ENCODE measurements at regions not wholly inside any gene's neighbourhood (a gene's known extent, or its start where the extent isn't known, plus 50 kb on each side); places are given as distances from the start of the nearest gene placed in this dataset.

DNA sequence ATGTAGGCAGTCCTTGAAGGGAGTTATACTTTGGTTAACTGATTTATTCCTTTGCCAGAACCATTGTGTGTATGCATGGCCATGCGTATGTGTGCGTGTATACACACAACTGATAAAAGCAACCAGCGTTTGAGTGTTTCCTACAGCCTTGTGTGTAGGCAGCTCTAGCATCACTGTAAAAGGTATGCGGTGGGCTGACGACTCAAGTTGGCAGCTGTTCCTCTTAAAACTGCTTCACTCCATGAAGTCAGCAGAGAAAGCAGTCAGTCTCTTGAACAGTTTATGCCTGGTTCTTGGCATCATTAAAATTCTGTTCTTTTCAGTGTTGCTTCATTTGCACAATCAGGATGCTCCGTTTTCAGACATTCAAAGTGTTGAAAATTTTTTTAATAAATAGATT, 103.5 kb upstream of the FRMPD4 start:
- H3K27me3 ChIP-seq, result no peaks in the 10 kb centered on the region
- intact Hi-C loops (cut with DNase I; ENCODE audit: low total_unique reads) (no loop called here), in situ Hi-C loops (cut with MboI; ENCODE audit: low pct_ligation_motif_present in 1 of 4, low pct_unique_long_range_greater_than_20kb in 1 of 4, low sequenced_read_pairs in 3 of 4) (no loop called here)
- no peak for DNase-seq
- H3K36me3 ChIP-seq, result no peaks in the 10 kb centered on the region
- H3K9me3 ChIP-seq, result no peaks in the 10 kb centered on the region
- no peak overlapping the region for H3K4me3 ChIP-seq
- 81% methylated on average over 6 of the region's 6 CpGs; no CpG with 5 or more reads in 1 of the 2 donors for WGBS, 2 donors (ENCODE audit: low coverage in 1 of 2)
- TF ChIP-seq POLR2AphosphoS5 (IDR thresholded peaks at IDR 0.05) (no peak), POLR2A (IDR thresholded peaks at IDR 0.05) (no peak), EP300 (IDR thresholded peaks at IDR 0.05; ENCODE audit: low read depth) (no peak)
- TF ChIP-seq, protein P1, sequence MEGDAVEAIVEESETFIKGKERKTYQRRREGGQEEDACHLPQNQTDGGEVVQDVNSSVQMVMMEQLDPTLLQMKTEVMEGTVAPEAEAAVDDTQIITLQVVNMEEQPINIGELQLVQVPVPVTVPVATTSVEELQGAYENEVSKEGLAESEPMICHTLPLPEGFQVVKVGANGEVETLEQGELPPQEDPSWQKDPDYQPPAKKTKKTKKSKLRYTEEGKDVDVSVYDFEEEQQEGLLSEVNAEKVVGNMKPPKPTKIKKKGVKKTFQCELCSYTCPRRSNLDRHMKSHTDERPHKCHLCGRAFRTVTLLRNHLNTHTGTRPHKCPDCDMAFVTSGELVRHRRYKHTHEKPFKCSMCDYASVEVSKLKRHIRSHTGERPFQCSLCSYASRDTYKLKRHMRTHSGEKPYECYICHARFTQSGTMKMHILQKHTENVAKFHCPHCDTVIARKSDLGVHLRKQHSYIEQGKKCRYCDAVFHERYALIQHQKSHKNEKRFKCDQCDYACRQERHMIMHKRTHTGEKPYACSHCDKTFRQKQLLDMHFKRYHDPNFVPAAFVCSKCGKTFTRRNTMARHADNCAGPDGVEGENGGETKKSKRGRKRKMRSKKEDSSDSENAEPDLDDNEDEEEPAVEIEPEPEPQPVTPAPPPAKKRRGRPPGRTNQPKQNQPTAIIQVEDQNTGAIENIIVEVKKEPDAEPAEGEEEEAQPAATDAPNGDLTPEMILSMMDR (IDR thresholded peaks at IDR 0.05), result no peak
- H3K4me1 ChIP-seq, result no peaks in the 10 kb centered on the region
- H3K27ac ChIP-seq, result no peak overlapping the region

DNA sequence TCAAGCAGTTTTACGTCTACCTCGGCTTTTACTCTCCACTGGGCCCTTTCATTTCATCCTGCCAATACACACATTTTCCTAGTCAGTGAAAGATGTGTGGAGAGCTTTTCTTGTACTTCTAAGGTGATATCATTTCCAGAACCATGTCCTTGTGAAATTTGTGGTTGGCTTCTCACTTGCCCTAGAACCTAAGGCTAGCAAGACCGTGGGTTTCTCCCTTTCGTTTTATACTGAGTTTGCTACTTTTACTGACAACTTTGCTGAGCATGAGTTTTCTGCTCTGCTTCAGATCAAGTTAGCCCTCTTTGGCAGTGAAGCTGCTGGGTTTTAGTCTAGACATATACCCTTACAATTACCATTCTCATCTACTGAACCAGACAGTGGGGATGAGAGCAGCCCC, 95.7 kb upstream of the FRMPD4 start:
- no peak for TF ChIP-seq POLR2AphosphoS5 (IDR thresholded peaks at IDR 0.05)
- TF ChIP-seq EP300 (IDR thresholded peaks at IDR 0.05; ENCODE audit: low read depth), result no peak
- no peak for TF ChIP-seq POLR2A (IDR thresholded peaks at IDR 0.05)
- TF ChIP-seq, protein P1 (IDR thresholded peaks at IDR 0.05), result no peak
- Histone ChIP-seq H3K27me3 (no peaks in the 10 kb centered on the region), H3K36me3 (no peaks in the 10 kb centered on the region), H3K9me3 (no peaks in the 10 kb centered on the region), H3K27ac (no peak overlapping the region), H3K4me1 (no peaks in the 10 kb centered on the region), H3K4me3 (no peak overlapping the region)
- 77% methylated on average over 4 of the region's 4 CpGs; no CpG with 5 or more reads in 1 of the 2 donors for whole genome bisulfite sequencing, 2 donors (ENCODE audit: low coverage in 1 of 2)
- intact Hi-C loops (cut with DNase I; ENCODE audit: low total_unique reads), result no loop called here
- in situ Hi-C loops (cut with MboI; ENCODE audit: low pct_ligation_motif_present in 1 of 4, low pct_unique_long_range_greater_than_20kb in 1 of 4, low sequenced_read_pairs in 3 of 4), result no loop called here
- DNase-seq, result no peak

DNA sequence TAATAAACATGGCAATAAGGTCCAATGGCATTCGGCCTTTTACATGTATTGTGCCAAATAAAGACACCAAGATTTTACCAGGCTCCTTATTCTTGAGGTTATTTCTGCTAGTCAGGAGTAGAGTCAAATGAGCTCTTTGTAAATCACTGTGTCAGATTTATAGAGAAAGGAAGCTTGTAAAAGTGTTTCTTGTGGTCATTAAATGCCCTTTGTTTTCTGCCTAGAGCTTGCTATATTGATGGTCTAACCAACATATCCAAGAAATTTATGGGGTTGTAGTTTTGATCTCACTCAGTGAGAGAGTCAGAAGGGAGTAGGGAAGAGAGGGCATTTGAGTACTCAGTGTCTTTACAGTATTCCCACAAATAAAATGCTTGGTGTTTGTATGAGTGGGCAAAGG, 86.2 kb upstream of the FRMPD4 start:
- no peaks in the 10 kb centered on the region for H3K27me3 ChIP-seq
- H3K36me3 ChIP-seq, result no peaks in the 10 kb centered on the region
- H3K4me1 ChIP-seq, result no peaks in the 10 kb centered on the region
- intact Hi-C loops (cut with DNase I; ENCODE audit: low total_unique reads) (no loop called here), in situ Hi-C loops (cut with MboI; ENCODE audit: low pct_ligation_motif_present in 1 of 4, low pct_unique_long_range_greater_than_20kb in 1 of 4, low sequenced_read_pairs in 3 of 4) (no loop called here)
- no peak overlapping the region for H3K4me3 ChIP-seq
- WGBS, 2 donors (ENCODE audit: low coverage in 1 of 2), result 17 to 49% methylated on average over 1 of the region's 1 CpG
- H3K27ac ChIP-seq, result no peak overlapping the region
- no peaks in the 10 kb centered on the region for H3K9me3 ChIP-seq
- no peak for TF ChIP-seq POLR2AphosphoS5 (IDR thresholded peaks at IDR 0.05)
- TF ChIP-seq, protein P1 (IDR thresholded peaks at IDR 0.05), result no peak
- no peak for TF ChIP-seq EP300 (IDR thresholded peaks at IDR 0.05; ENCODE audit: low read depth)
- no peak for TF ChIP-seq POLR2A (IDR thresholded peaks at IDR 0.05)
- DNase-seq, result no peak

DNA sequence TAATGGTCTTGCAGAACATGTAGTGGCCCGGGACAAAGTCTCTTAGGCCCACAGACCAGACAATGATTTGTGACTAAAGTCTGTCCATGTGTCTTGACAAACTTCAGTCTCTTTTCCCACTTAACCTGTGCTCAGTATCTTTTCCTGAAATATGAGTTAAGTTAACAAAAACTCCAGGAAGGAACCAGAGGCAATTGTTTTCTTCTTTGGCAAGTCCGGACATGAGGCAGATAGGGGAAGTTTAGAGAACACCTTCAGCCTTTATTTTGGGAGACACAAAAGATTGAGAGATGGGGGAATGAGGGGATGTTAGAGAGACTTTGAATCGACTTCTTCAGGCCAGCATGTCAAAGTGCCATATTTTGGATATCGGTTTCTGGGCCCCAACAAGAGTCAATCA, 80.2 kb upstream of the FRMPD4 start:
- Histone ChIP-seq H3K36me3 (no peaks in the 10 kb centered on the region), H3K27me3 (no peaks in the 10 kb centered on the region), H3K4me1 (no peaks in the 10 kb centered on the region), H3K27ac (no peak overlapping the region), H3K4me3 (no peak overlapping the region), H3K9me3 (no peaks in the 10 kb centered on the region)
- WGBS, 2 donors (ENCODE audit: low coverage in 1 of 2), result 8 to 59% methylated on average over 2 to 4 of the region's 4 CpGs
- DNase-seq, result no peak
- intact Hi-C loops (cut with DNase I; ENCODE audit: low total_unique reads), result no loop called here
- no peak for TF ChIP-seq POLR2A (IDR thresholded peaks at IDR 0.05)
- no peak for TF ChIP-seq POLR2AphosphoS5 (IDR thresholded peaks at IDR 0.05)
- TF ChIP-seq EP300 (IDR thresholded peaks at IDR 0.05; ENCODE audit: low read depth), result no peak
- TF ChIP-seq, protein P1 (IDR thresholded peaks at IDR 0.05), result no peak
- in situ Hi-C loops (cut with MboI; ENCODE audit: low pct_ligation_motif_present in 1 of 4, low pct_unique_long_range_greater_than_20kb in 1 of 4, low sequenced_read_pairs in 3 of 4), result no loop called here

All from transverse colon (tissue), 4 donors.